Fibroblast of mammary gland (primary cell): ENCODE measurements at regions not wholly inside any gene's neighbourhood (a gene's known extent, or its start where the extent isn't known, plus 50 kb on each side); places are given as distances from the start of the nearest gene placed in this dataset.

Source experiments
- DNase-seq: peaks from one replicate; pipeline ENCODE4 v3.0.0-alpha.2; 2010; ENCODE audit warnings: low read depth
- H3K4me3 ChIP-seq: 2 replicates; pipeline ENCODE4 v1.5.1; 2011; ENCODE audit warnings: low read depth, mild to moderate bottlenecking, low read length, moderate library complexity; ENCODE audit not compliant: control insufficient read depth
- TF ChIP-seq, protein P1 (sequence below): conservative IDR thresholded peaks from 2 replicates; pipeline ENCODE4 v1.5.1; 2011; ENCODE audit warnings: low read depth, low read length, inconsistent platforms; ENCODE audit not compliant: control insufficient read depth, insufficient read depth

DNA sequence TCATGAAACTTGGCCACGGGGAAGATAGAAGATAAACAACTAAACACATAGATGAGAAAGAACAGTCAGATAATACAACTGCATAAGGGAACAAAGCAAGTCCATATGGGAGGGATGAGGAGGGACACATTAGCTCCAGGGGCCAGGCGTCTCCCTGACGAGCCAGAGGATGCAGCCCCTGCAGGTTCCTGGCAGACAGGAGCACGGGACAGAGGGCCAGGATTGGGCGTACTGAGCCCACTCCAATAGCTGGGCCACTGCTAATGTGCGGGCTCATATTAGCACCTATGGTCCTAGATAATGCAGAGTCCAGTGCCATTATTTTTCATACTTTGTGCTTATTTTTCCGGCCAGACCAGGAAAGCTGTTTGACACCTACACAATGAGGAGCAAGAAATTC lies 182.9 kb downstream of the ANKRD60 start:
- TF ChIP-seq, protein P1, sequence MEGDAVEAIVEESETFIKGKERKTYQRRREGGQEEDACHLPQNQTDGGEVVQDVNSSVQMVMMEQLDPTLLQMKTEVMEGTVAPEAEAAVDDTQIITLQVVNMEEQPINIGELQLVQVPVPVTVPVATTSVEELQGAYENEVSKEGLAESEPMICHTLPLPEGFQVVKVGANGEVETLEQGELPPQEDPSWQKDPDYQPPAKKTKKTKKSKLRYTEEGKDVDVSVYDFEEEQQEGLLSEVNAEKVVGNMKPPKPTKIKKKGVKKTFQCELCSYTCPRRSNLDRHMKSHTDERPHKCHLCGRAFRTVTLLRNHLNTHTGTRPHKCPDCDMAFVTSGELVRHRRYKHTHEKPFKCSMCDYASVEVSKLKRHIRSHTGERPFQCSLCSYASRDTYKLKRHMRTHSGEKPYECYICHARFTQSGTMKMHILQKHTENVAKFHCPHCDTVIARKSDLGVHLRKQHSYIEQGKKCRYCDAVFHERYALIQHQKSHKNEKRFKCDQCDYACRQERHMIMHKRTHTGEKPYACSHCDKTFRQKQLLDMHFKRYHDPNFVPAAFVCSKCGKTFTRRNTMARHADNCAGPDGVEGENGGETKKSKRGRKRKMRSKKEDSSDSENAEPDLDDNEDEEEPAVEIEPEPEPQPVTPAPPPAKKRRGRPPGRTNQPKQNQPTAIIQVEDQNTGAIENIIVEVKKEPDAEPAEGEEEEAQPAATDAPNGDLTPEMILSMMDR: no peak
- H3K4me3 ChIP-seq: no peak overlapping the region
- DNase-seq: no peak

- H3K4me3 ChIP-seq: no peak overlapping the region
- TF ChIP-seq, protein P1: no peak
- peak; percentile 1 for DNase-seq
Observed at GRCh38 chr20:58044931-58045555, 183.4 kb downstream of the ANKRD60 start.

DNA sequence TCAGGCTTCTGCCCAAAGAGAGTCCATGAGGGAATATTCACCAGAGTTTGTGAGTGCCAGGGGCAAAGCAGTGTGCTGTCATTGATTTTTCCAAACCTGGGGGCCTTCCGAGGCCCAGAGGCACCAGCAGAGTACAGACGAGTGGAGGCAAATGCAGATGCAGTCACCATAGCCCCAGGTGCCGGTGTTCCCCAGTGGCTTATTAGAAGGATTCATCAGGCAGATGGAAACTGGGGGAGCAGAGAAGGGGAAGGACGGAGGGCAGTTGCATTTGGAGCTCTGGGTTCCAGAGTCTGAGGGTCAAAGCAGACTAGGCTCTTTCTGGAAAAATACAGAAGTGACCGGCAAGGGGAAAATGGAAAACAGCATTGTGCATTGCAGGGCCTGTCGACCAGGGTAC lies 184.2 kb downstream of the ANKRD60 start:
- DNase-seq: no peak
- H3K4me3 ChIP-seq: no peak overlapping the region
- TF ChIP-seq, protein P1: no peak

GRCh38 chr20:58043236-58044140 lies 185.0 kb downstream of the ANKRD60 start:
- no peak overlapping the region for H3K4me3 ChIP-seq
- TF ChIP-seq, protein P1: no peak
- DNase-seq: no peak

- DNase-seq: no peak
- no peak overlapping the region for H3K4me3 ChIP-seq
- TF ChIP-seq, protein P1: no peak
Observed at GRCh38 chr20:58042591-58042990, 185.9 kb downstream of the ANKRD60 start.

GRCh38 chr20:58040447-58041290 lies 187.8 kb downstream of the ANKRD60 start:
- H3K4me3 ChIP-seq: no peak overlapping the region
- TF ChIP-seq, protein P1: no peak
- no peak for DNase-seq
